ENCODE measurements at regions not wholly inside any gene's neighbourhood (a gene's known extent, or its start where the extent isn't known, plus 50 kb on each side); places are given as distances from the start of the nearest gene placed in this dataset. TPM values are rescaled to one million over a fixed set of nuclear protein-coding genes. Genes with fewer than 3 reads are reported as not detected.

- in situ Hi-C loops (cut with MboI; ENCODE audit: low sequenced_read_pairs), result no loop called here
- H3K27me3 ChIP-seq (ENCODE audit: control insufficient read depth, insufficient read depth, low read length), result no peaks in the 10 kb centered on the region; the same call in 1 of the 2 replicates
These were observed 341.2 kb downstream of the ZNF521 start for GRCh38 chr18:25010623-25011374.

More at GRCh38 chr18:25010623-25011374, 341.2 kb downstream of the ZNF521 start:
- WGBS, 2 experiments (ENCODE audit: extremely low coverage in 2 of 2, insufficient read length in 1 of 2), result no CpG with 5 or more reads among the region's 4 CpGs
- no peak overlapping the region for H3K14ac ChIP-seq (replicated peaks; ENCODE audit: low read depth, low read length)
- peaks cover 2% of the 10 kb centered on the region; the same call in 1 of the 2 replicates for H3K9me1 ChIP-seq (ENCODE audit: insufficient read depth, low read length)
- peaks cover 4% of the 10 kb centered on the region; the same call in 1 of the 2 replicates for H3K4me1 ChIP-seq (ENCODE audit: control insufficient read depth, insufficient read depth, low read length)
- H4K5ac ChIP-seq (ENCODE audit: low read depth, low read length), result no peak overlapping the region
- no peak overlapping the region for H3K4ac ChIP-seq (ENCODE audit: low read depth, low read length)
- H3K4me2 ChIP-seq (ENCODE audit: low read depth, low read length), result no peak overlapping the region
- ChIA-PET POLR2A (ENCODE audit: unreplicated experiment) (no interaction called here), CTCF (no interaction called here)
- peaks cover 3% of the 10 kb centered on the region; the same call in 1 of the 2 replicates for H3K9me3 ChIP-seq (ENCODE audit: control insufficient read depth, insufficient read depth, low read length)
- no peak overlapping the region for H3K18ac ChIP-seq (ENCODE audit: low read depth, low read length)
- no peak overlapping the region for H3K9ac ChIP-seq (ENCODE audit: low read depth, low read length)
- no peaks in the 10 kb centered on the region for H3K79me1 ChIP-seq (ENCODE audit: low read depth in 1 of 2, low read length in 2 of 2)
- no peak overlapping the region for H3K56ac ChIP-seq (ENCODE audit: extremely low read depth, insufficient read depth, low read length)
- no peak overlapping the region for H2AK5ac ChIP-seq (ENCODE audit: low read depth, low read length)
- ATAC-seq (ENCODE audit: low read depth), result no peak
- H4K20me1 ChIP-seq (ENCODE audit: insufficient read depth, low read length), result no peaks in the 10 kb centered on the region
- no peak for DNase-seq
- H2AFZ ChIP-seq (replicated peaks; ENCODE audit: low read length, poor library complexity), result no peak overlapping the region
- no peak overlapping the region for H2BK15ac ChIP-seq (ENCODE audit: low read depth, low read length)
- dilution Hi-C loops (cut with HindIII; ENCODE audit: low sequenced_read_pairs, unreplicated experiment), result no loop called here
- H3K4me3 ChIP-seq (ENCODE audit: insufficient read depth, low read depth, low read length), result no peak overlapping the region
- H4K8ac ChIP-seq (ENCODE audit: low read depth in 2 of 2, low read length in 2 of 2), result no peak overlapping the region
- no peak overlapping the region for H2AK9ac ChIP-seq (replicated peaks; ENCODE audit: low read depth, low read length, poor library complexity)
- intact Hi-C loops (cut with micrococcal nuclease), result no loop called here
- H3K36me3 ChIP-seq (ENCODE audit: control insufficient read depth, insufficient read depth, low read length), result no peaks in the 10 kb centered on the region
- H2BK120ac ChIP-seq (ENCODE audit: low read depth, low read length), result no peak overlapping the region
- H2BK20ac ChIP-seq (ENCODE audit: low read depth, low read length), result no peak overlapping the region
- no peak overlapping the region for H4K91ac ChIP-seq (ENCODE audit: insufficient read depth, low read depth, low read length)
- no peak overlapping the region for H3K23ac ChIP-seq (ENCODE audit: low read depth, low read length)
- BruUV-seq (replicated peaks), result no TSS peak
- H3K27ac ChIP-seq (ENCODE audit: insufficient read depth, low read length), result no peak overlapping the region
- no peak for TF ChIP-seq MXI1 (IDR thresholded peaks at IDR 0.05; ENCODE audit: borderline replicate concordance, low read depth, low read length)
- TF ChIP-seq MAZ (IDR thresholded peaks at IDR 0.05; ENCODE audit: borderline replicate concordance, low read depth, low read length), result no peak
- TF ChIP-seq FOS (IDR thresholded peaks at IDR 0.05; ENCODE audit: low read depth, low read length), result no peak
- TF ChIP-seq RAD21 (IDR thresholded peaks at IDR 0.05; ENCODE audit: low read length), result no peak
- no peak overlapping the region for H2BK5ac ChIP-seq (ENCODE audit: low read depth, low read length, poor library complexity, severe bottlenecking)

Small RNA genes lying in the stretch of these regions (microRNA-seq; reads per million reads assigned to microRNA genes)
- gene PPIAP57 (ENCODE audit: insufficient read depth, insufficient read length), result not detected

Small RNA genes lying in the stretch of these regions (small RNA-seq; reads per million reads assigned to genes)
- gene PPIAP57, result 0 reads per million in 5 experiments
